ENCODE measurements at regions not wholly inside any gene's neighbourhood (a gene's known extent, or its start where the extent isn't known, plus 50 kb on each side); places are given as distances from the start of the nearest gene placed in this dataset.

- no peak for FAIRE-seq
These were observed 163.4 kb upstream of the DAB2 start for GRCh38 chr5:39588179-39588578.

- no peak for FAIRE-seq
These were observed 162.9 kb upstream of the DAB2 start for GRCh38 chr5:39587675-39588074.

GRCh38 chr5:39586185-39586584, 161.4 kb upstream of the DAB2 start:
- FAIRE-seq: no peak

- FAIRE-seq: no peak
These were observed 160.1 kb upstream of the DAB2 start for GRCh38 chr5:39584927-39585326.

DNA sequence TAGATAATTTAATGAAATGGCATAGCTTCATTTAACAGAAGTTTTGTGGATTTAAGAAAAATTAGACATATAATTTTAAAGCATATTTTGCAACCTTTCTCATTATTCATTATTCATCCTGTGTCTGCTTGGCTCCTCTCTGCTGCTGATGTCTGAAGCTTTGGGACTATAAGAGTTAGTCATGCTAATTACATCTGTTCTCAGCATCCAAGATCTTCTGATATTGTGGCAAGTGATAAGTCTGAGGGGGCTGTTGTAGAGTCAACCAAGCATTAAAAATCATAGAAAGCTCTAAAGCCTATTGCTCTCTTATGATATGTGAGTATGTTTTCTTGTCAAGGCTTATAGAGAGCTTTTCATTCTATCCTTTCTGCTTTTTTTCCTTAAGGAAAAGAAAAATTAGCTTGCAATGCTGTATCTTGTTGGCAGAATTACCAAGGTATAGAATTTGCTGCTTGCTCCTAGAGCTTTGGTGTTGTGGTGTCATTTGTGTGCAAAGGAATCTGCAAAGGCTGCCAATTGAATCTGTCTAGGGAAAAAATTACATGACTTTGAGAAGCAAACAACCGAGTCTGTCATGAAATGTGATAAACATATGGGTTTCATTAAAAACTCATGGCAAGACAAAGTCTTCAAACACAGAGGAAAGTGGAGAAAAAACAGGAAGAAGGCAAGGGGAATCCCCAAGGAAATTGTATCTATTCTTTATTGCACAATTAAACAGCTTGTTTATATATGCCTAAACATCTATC, 156.1 kb upstream of the DAB2 start:
- FAIRE-seq: no peak

DNA sequence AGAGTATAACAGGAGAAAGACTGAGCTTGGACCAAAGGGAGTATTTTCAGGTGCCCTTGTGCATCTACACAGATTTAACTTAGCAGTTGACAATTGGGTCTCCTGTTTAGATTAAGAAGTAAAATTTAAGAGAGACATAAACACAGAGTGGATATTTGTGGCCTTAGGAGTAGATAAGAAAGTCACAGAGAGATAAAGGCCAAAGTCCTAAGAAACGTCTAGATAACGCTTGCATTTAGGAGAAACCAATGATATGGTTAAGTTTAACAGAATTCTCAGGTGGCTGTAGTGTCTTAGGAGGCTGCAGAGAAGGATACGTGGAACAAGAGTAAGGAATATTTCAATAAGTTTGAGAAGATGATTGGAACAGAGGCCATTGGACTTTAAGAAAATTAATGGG, 155.0 kb upstream of the DAB2 start:
- no peak for FAIRE-seq

GRCh38 chr5:39578887-39579497, 154.2 kb upstream of the DAB2 start:
- peak; percentile 96 for FAIRE-seq

GRCh38 chr5:39577529-39577928, 152.7 kb upstream of the DAB2 start:
- no peak for FAIRE-seq

GRCh38 chr5:39570403-39571027, 145.7 kb upstream of the DAB2 start:
- peak; percentile 75 for FAIRE-seq

DNA sequence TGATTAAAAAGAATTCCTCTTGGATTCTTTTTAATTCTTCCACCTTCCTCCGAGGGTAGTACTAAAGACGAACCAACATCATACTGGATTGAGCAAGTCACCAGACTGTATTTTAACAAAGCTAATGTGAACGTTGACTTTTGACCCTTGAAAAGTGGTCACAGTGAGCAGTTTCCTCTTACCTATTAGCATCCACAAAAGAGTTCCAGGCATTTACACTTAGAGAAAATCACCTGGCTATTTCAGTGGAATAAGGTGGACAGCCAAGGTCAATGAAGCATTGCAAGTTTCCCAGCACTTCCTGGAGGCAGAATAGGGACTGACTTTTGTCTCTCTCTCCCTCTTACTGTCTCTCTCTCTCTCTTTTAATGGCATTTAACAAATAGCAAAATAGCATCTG, 145.1 kb upstream of the DAB2 start:
- FAIRE-seq: no peak

DNA sequence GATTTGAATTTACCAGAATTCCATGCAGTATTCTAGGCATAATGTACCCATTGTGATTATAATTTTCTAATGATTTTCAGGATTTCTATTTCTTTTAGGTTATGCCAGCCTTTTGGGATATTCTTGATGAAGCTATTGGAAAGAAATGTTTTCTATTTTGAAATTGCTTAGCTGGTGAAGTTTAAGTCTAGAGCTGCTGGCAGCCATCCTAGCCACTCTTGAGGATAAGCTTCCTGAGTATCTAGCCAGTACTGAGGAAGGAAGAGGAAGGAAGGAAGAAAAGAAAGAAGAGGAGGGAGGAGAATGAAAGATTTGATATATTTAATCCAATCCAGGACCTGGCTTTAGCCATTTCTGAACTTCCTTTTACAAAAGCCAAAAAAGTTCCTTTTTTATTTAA, 142.1 kb upstream of the DAB2 start:
- no peak for FAIRE-seq

- no peak for FAIRE-seq
These were observed 141.2 kb upstream of the DAB2 start for GRCh38 chr5:39566029-39566428.

GRCh38 chr5:39561421-39561820, 136.6 kb upstream of the DAB2 start:
- no peak for FAIRE-seq

- FAIRE-seq: no peak
These were observed 135.9 kb upstream of the DAB2 start for GRCh38 chr5:39560726-39561125.

GRCh38 chr5:39559923-39560322, 135.1 kb upstream of the DAB2 start:
- no peak for FAIRE-seq

- FAIRE-seq: no peak
These were observed 133.8 kb upstream of the DAB2 start for GRCh38 chr5:39558541-39558940.

GRCh38 chr5:39555788-39556187, 131.0 kb upstream of the DAB2 start:
- no peak for FAIRE-seq

- peak; percentile 5 for FAIRE-seq
These were observed 122.9 kb upstream of the DAB2 start for GRCh38 chr5:39547553-39548154.

GRCh38 chr5:39544941-39545340, 120.2 kb upstream of the DAB2 start:
- FAIRE-seq: no peak

- no peak for FAIRE-seq
These were observed 118.6 kb upstream of the DAB2 start for GRCh38 chr5:39543335-39543734.

DNA sequence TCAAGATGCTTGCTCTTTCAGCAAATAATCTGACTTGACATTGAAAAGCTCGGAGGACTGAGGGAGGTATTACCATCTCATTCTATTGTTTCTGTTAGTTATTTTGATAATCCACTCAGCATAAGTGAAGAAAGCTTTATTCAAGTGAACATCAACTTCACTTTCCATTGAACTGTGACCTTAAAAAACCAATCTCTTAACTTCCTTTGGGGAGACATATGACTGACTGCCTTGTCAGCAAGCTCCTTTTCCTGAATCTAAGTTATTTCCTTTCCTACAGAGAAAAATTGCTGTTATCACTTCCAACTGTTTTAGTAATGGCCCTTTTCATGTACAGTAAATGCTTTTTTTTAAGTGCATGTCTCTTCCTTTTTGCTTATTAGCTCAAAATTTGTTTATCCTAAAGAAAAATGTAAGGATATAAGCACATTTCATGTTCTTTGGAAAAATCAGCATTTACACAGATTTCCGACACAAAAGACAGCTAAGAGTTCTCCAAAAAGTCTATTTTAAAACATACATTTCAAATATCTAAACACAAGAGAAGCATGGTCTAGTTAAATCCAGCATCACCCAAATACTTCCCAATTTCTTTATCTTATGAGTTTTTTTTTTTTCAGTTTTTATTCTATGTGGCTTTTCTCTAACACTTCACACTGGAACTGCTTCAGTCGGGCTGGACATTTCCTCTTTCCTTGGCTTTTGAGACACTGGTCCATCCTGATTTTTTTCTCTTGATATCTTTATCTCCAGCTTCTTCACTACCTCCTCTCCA, 117.9 kb upstream of the DAB2 start:
- FAIRE-seq: no peak

DNA sequence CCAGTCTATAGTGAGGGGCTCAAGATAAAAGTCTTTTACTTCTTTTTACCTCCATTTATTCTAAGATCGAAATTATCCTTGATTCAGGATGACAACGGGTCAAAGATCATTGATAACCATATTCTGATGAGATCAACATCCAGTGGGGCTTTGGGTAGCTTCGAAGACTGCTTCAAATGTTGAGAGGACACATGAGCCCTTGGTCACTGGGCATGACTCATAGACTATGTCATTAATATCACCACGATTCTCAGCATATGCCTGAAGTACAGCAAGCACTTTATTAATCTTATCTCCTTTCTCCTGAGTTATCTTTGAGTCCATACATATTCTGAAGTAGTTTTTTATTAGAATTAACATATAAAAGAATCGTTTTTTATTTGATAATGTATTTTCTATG, 117.1 kb upstream of the DAB2 start:
- no peak for FAIRE-seq

DNA sequence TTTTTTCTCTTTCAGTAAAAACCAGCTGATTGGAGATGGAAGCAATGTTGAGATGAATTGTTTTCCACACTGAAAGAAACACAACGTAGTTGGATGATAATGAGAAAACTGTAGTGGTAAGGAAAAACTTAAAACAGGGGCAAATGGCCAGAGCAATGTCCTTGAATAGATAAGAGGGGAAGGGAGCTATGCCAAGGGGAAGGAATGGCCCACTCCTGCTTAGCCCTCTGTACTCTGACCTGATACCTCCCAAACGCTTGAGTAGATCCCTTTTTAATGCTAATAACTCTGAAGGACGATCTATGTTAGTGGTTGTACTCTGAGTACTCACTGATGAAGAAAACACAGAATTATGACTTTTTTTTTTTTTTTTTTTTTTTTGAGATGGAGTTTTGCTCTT, 114.7 kb upstream of the DAB2 start:
- FAIRE-seq: no peak
